ENCODE measurements at regions not wholly inside any gene's neighbourhood (a gene's known extent, or its start where the extent isn't known, plus 50 kb on each side); places are given as distances from the start of the nearest gene placed in this dataset.

DNA sequence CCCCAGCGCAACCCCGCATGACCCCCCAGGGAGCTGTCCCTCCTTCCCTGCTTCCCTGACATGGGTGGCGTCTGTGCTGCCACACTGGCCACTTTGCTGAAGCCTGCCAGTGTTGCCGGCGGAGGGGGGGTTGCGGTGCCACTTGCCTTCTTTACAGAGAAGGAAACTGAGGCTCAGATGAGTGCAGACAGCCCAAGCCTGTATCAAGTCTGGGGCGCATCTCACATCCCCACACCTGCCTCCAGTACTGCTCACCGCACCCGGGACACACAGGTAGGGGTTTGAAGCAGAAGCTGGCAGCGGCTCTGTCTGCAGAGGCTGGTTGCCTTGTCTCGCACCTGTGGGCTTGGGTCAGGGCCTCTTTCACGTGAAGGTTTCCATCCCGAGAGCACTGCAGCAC is 104.7 kb upstream of the RTL1 start:
- TF ChIP-seq, protein P1, sequence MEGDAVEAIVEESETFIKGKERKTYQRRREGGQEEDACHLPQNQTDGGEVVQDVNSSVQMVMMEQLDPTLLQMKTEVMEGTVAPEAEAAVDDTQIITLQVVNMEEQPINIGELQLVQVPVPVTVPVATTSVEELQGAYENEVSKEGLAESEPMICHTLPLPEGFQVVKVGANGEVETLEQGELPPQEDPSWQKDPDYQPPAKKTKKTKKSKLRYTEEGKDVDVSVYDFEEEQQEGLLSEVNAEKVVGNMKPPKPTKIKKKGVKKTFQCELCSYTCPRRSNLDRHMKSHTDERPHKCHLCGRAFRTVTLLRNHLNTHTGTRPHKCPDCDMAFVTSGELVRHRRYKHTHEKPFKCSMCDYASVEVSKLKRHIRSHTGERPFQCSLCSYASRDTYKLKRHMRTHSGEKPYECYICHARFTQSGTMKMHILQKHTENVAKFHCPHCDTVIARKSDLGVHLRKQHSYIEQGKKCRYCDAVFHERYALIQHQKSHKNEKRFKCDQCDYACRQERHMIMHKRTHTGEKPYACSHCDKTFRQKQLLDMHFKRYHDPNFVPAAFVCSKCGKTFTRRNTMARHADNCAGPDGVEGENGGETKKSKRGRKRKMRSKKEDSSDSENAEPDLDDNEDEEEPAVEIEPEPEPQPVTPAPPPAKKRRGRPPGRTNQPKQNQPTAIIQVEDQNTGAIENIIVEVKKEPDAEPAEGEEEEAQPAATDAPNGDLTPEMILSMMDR (IDR thresholded peaks at IDR 0.05) = no peak
- no peaks in the 10 kb centered on the region for H3K36me3 ChIP-seq
- H3K9me3 ChIP-seq = peaks cover 0 to 12% of the 10 kb centered on the region in 2 donors
- DNase-seq (ENCODE audit: low spot score) = no peak
- no peak overlapping the region for H3K27ac ChIP-seq
- no peaks in the 10 kb centered on the region for H3K4me1 ChIP-seq
- no peaks in the 10 kb centered on the region for H3K27me3 ChIP-seq
- H3K4me3 ChIP-seq = no peak overlapping the region

DNA sequence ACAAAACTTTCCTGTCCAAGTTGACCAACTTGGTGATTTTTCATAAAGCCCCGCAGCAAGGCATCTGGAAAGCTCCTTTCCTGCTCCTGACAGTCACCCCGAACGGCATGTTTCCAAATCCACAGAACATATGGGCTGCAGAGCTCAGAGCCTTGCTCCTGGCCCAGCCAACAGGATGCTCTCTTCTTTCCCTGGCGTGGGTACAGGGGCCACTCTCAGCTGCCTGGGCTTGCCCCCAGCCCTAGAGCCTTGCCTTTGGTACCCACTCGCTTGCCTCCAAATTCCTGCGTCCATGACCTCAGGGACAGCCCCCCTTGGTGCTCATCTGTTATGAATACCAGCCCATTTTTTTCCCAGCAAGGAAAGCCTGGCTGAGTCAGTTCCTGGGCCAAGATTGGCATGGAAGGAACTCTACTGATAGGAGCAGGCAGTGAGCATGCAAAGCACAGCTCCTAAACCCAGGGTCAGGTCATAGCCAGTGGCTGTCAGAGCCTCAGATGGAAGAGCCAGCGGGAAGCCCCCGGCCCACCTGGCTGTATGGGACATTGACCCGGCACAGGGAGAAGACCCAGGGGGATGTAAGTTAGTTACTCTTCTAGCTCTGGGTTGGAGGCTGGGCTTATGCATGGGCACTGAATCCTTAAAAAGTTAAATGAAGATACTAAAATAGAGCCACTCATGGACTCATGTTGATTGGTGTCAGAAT is 105.3 kb upstream of the RTL1 start:
- Histone ChIP-seq H3K9me3 (peaks cover 0 to 12% of the 10 kb centered on the region in 2 donors), H3K4me3 (no peak overlapping the region), H3K27ac (no peak overlapping the region), H3K36me3 (no peaks in the 10 kb centered on the region), H3K4me1 (no peaks in the 10 kb centered on the region), H3K27me3 (no peaks in the 10 kb centered on the region)
- DNase-seq (ENCODE audit: low spot score) = no peak
- TF ChIP-seq, protein P1 (IDR thresholded peaks at IDR 0.05) = no peak

DNA sequence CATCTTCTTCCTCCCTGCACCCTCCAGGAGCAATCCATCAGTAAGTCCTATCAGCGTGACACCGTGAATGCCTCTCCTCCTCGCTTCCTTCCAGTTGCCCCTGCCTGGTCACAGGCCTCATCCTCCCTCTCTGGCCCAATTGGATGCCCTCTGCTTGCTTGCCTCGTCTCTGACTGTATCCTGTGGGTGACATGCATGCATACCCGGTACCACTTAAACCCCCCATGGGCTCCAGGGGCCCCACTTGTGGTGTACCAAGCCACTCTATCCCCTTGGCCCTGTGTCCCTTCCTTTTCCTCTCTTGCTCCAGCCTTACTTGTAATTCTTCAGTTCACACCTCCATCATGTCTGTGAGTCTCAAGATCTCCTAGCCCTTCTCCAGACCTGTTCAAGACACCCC is 106.0 kb upstream of the RTL1 start:
- Histone ChIP-seq H3K4me1 (no peaks in the 10 kb centered on the region), H3K4me3 (no peak overlapping the region), H3K27ac (no peak overlapping the region), H3K9me3 (peaks cover 0 to 12% of the 10 kb centered on the region in 2 donors), H3K27me3 (no peaks in the 10 kb centered on the region), H3K36me3 (no peaks in the 10 kb centered on the region)
- DNase-seq (ENCODE audit: low spot score) = no peak
- TF ChIP-seq, protein P1 (IDR thresholded peaks at IDR 0.05) = no peak

DNA sequence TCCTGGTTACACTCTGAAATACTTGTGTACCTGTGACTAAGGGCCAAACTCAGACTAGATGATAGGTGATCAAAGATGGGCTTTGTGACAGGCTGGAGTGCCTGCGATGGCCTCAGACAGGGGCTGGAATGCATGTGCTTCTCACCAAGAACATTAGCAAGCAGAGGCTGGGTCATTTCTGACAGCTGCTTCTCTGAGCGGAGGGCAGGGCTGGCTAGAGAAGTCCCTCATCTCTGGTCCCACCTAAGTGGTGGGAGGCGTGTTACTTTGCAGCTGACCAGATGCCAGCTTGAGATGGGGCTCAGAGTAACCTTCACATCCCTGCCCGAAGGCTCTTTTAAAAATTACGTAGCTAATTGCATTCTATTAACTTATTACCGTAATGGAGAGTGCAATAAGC is 106.8 kb upstream of the RTL1 start:
- no peak for DNase-seq (ENCODE audit: low spot score)
- Histone ChIP-seq H3K27ac (no peak overlapping the region), H3K36me3 (no peaks in the 10 kb centered on the region), H3K9me3 (peaks cover 0 to 12% of the 10 kb centered on the region in 2 donors), H3K4me1 (no peaks in the 10 kb centered on the region), H3K27me3 (no peaks in the 10 kb centered on the region), H3K4me3 (no peak overlapping the region)
- TF ChIP-seq, protein P1 (IDR thresholded peaks at IDR 0.05) = no peak

DNA sequence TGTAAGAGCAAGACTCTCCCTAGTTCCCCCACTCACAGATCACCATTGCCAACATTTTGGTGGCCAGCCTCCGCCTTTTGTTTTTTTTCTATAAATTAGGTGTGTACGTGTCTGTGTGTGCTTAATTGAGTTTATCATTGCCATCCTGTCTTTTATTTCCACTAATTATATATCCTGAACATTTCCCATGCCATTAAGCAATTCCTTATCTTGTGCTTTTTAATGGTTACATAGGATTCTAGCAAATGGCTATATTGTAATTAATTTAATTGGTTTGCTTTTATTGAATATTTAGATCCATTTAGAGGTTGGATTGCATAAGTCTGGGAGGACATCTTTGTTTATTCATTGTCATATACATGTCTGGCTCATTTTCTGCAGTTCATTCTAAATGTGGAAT is 107.3 kb upstream of the RTL1 start:
- H3K27ac ChIP-seq = no peak overlapping the region
- H3K36me3 ChIP-seq = no peaks in the 10 kb centered on the region
- no peak for DNase-seq (ENCODE audit: low spot score)
- H3K9me3 ChIP-seq = peaks cover 0 to 12% of the 10 kb centered on the region in 2 donors
- H3K4me1 ChIP-seq = no peaks in the 10 kb centered on the region
- TF ChIP-seq, protein P1 (IDR thresholded peaks at IDR 0.05) = no peak
- no peaks in the 10 kb centered on the region for H3K27me3 ChIP-seq
- no peak overlapping the region for H3K4me3 ChIP-seq

DNA sequence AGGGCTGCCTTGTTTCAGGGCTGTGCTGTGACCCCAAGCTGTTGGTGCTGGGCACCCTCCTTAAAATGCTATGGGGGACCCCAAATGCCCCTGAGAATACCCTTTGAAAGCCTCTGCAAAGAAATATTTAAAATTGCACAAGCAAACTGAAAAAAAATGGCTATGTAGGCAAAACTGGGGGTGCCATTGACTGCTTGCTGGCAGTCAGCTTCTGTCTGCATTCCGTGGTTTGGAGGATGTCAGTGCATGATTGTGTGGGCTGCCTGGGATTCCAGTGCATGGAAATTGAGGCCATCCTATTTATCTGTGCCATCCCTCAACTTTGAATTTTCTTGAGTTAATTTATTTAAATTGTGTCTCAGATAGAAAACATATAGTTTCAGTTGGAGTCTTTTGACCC is 113.7 kb upstream of the RTL1 start:
- TF ChIP-seq, protein P1 (IDR thresholded peaks at IDR 0.05) = no peak

More for the DNA sequence above, 113.7 kb upstream of the RTL1 start:
- H3K9me3 ChIP-seq = peaks cover 0 to 8% of the 10 kb centered on the region in 2 donors
- H3K36me3 ChIP-seq = no peaks in the 10 kb centered on the region
- no peak overlapping the region for H3K4me3 ChIP-seq
- no peaks in the 10 kb centered on the region for H3K27me3 ChIP-seq
- DNase-seq (ENCODE audit: low spot score) = peak; percentile 21
- no peak overlapping the region for H3K27ac ChIP-seq
- no peaks in the 10 kb centered on the region for H3K4me1 ChIP-seq

Data from right atrium auricular region (tissue), 2 donors.